HG02938 (cell line): ENCODE measurements at regions not wholly inside any gene's neighbourhood (a gene's known extent, or its start where the extent isn't known, plus 50 kb on each side); places are given as distances from the start of the nearest gene placed in this dataset.

Experiments used
- ATAC-seq: cut with Tn5 transposase; IDR thresholded peaks from one replicate; pipeline ENCODE4 v1.9.1; 2021; ENCODE audit warnings: mild to moderate bottlenecking, moderate library complexity; ENCODE audit not compliant: unreplicated experiment

- ATAC-seq: no peak
These were observed 79.8 kb upstream of the NCAM1 start for GRCh38 chr11:112881461-112881860.

GRCh38 chr11:112882494-112883381 lies 78.5 kb upstream of the NCAM1 start:
- no peak for ATAC-seq

- no peak for ATAC-seq
These were observed 77.0 kb upstream of the NCAM1 start for GRCh38 chr11:112884012-112884767.

- ATAC-seq: no peak
These were observed 75.3 kb upstream of the NCAM1 start for GRCh38 chr11:112885744-112886433.

GRCh38 chr11:112886434-112887370 lies 74.5 kb upstream of the NCAM1 start:
- no peak for ATAC-seq

GRCh38 chr11:112889446-112889845 lies 71.8 kb upstream of the NCAM1 start:
- no peak for ATAC-seq

GRCh38 chr11:112899235-112900006 lies 61.8 kb upstream of the NCAM1 start:
- no peak for ATAC-seq

- ATAC-seq: no peak
These were observed 59.3 kb upstream of the NCAM1 start for GRCh38 chr11:112901924-112902323.

- ATAC-seq: no peak
These were observed 58.7 kb upstream of the NCAM1 start for GRCh38 chr11:112902361-112903011.

GRCh38 chr11:112903340-112903739 lies 57.9 kb upstream of the NCAM1 start:
- ATAC-seq: no peak

- ATAC-seq: no peak
These were observed 50.1 kb upstream of the NCAM1 start for GRCh38 chr11:112911124-112911523.
